ENCODE measurements at regions not wholly inside any gene's neighbourhood (a gene's known extent, or its start where the extent isn't known, plus 50 kb on each side); places are given as distances from the start of the nearest gene placed in this dataset.
"Not testable (repeated sequence)": the region's sequence is repeated elsewhere in the genome, so short reads cannot be mapped to it uniquely, and the experiment has no call there.

DNA sequence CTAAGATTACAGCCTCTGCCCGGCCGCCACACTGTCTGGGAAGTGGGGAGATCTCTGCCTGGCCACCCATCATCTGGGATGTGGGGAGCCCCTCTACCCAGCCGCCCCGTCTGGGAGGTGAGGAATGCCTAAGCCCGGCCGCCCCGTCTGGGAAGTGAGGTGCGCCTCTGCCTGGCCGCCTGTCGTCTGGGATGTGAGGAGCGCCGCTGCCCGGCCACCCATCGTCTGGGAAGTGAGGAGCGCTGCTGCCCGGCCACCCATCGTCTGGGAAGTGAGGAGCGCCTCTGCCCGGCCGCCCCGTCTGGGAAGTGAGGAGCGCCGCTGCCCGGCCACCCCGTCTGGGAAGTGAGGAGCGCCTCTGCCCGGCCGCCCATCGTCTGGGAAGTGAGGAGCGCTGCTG is 135.9 kb upstream of the PROKR2 start:
- TF ChIP-seq, protein P1, sequence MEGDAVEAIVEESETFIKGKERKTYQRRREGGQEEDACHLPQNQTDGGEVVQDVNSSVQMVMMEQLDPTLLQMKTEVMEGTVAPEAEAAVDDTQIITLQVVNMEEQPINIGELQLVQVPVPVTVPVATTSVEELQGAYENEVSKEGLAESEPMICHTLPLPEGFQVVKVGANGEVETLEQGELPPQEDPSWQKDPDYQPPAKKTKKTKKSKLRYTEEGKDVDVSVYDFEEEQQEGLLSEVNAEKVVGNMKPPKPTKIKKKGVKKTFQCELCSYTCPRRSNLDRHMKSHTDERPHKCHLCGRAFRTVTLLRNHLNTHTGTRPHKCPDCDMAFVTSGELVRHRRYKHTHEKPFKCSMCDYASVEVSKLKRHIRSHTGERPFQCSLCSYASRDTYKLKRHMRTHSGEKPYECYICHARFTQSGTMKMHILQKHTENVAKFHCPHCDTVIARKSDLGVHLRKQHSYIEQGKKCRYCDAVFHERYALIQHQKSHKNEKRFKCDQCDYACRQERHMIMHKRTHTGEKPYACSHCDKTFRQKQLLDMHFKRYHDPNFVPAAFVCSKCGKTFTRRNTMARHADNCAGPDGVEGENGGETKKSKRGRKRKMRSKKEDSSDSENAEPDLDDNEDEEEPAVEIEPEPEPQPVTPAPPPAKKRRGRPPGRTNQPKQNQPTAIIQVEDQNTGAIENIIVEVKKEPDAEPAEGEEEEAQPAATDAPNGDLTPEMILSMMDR (IDR thresholded peaks at IDR 0.05 in 8 of 11, conservative IDR thresholded peaks at IDR 0.05 in 3 of 11): not testable (repeated sequence)
- TF ChIP-seq POLR2A (IDR thresholded peaks at IDR 0.05): not testable (repeated sequence)

Measured in spleen (tissue), 7 donors.